ENCODE measurements at regions not wholly inside any gene's neighbourhood (a gene's known extent, or its start where the extent isn't known, plus 50 kb on each side); places are given as distances from the start of the nearest gene placed in this dataset.

GRCh38 chr19:33878910-33879810 lies 82.5 kb downstream of the KCTD15 start:
- Histone ChIP-seq H3K27ac (ENCODE audit: low read length) (no peak overlapping the region), H3K27me3 (ENCODE audit: control insufficient read depth in 1 of 2, insufficient read depth in 2 of 2, low read length in 2 of 2) (peaks cover 3 to 4% of the 10 kb centered on the region in 2 donors), H3K9ac (ENCODE audit: low read length in 2 of 2) (no peak overlapping the region), H3K9me3 (ENCODE audit: control insufficient read depth in 2 of 2, low read length in 2 of 2) (no peaks in the 10 kb centered on the region), H3K4me1 (ENCODE audit: control insufficient read depth, insufficient read depth, low read length) (peaks cover 3% of the 10 kb centered on the region), H3K4me3 (ENCODE audit: low read length in 2 of 2) (no peak overlapping the region), H3K36me3 (ENCODE audit: control insufficient read depth in 2 of 2, insufficient read depth in 2 of 2, low read length in 2 of 2) (no peaks in the 10 kb centered on the region)

DNA sequence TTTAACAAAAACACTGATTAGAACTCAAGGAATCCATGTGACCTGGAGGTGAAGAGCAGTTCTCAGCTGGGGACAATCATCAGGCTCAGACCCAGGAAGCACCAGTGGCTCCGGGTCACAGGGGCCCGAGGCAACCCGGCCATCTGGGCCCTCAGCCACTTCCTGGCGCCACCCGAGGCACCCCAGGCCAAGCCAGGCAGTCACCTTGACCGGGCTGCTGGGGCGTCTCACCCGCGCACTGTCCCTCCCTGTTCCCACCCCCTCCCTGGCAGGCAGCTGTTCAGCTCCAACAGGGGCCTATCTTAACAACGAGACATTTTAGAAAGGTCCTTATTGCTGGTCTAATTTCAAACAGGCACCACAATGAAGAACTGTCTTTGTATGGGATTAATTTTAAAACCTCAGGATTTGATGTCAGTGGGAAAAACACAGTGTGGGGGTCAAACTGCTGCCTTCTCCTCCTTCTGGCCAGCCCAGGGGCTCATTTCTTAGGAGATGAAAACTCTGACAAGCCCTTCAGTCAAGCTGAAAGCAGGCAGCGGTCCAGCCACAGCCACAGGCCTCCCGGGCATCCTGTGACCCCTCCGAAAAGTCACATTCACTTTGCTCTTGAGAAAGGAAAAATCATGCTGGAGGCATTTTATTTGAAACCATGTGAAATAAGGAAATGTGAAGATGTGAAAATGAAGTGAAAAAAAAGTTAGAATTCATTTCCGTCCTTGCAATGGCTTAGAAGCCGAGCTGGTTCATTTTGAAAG lies 83.3 kb downstream of the KCTD15 start:
- H3K9ac ChIP-seq (ENCODE audit: low read length in 2 of 2): no peak overlapping the region
- H3K4me3 ChIP-seq (ENCODE audit: low read length in 2 of 2): no peak overlapping the region

GRCh38 chr19:33883859-33884519 lies 87.3 kb downstream of the KCTD15 start:
- no peak overlapping the region for H3K27ac ChIP-seq (ENCODE audit: low read length)
- no peak overlapping the region for H3K9ac ChIP-seq (ENCODE audit: low read length in 2 of 2)
- H3K9me3 ChIP-seq (ENCODE audit: control insufficient read depth in 2 of 2, low read length in 2 of 2): no peaks in the 10 kb centered on the region
- H3K4me1 ChIP-seq (ENCODE audit: control insufficient read depth, insufficient read depth, low read length): peaks cover 2% of the 10 kb centered on the region
- H3K4me3 ChIP-seq (ENCODE audit: low read length in 2 of 2): no peak overlapping the region
- H3K27me3 ChIP-seq (ENCODE audit: control insufficient read depth in 1 of 2, insufficient read depth in 2 of 2, low read length in 2 of 2): peaks cover 11 to 15% of the 10 kb centered on the region in 2 donors
- no peaks in the 10 kb centered on the region for H3K36me3 ChIP-seq (ENCODE audit: control insufficient read depth in 2 of 2, insufficient read depth in 2 of 2, low read length in 2 of 2)

More for the DNA sequence above, 83.3 kb downstream of the KCTD15 start:
- H3K4me1 ChIP-seq (ENCODE audit: control insufficient read depth, insufficient read depth, low read length): peaks cover 3% of the 10 kb centered on the region
- no peaks in the 10 kb centered on the region for H3K36me3 ChIP-seq (ENCODE audit: control insufficient read depth in 2 of 2, insufficient read depth in 2 of 2, low read length in 2 of 2)
- H3K27ac ChIP-seq (ENCODE audit: low read length): no peak overlapping the region
- no peaks in the 10 kb centered on the region for H3K9me3 ChIP-seq (ENCODE audit: control insufficient read depth in 2 of 2, low read length in 2 of 2)
- H3K27me3 ChIP-seq (ENCODE audit: control insufficient read depth in 1 of 2, insufficient read depth in 2 of 2, low read length in 2 of 2): peaks cover 4% of the 10 kb centered on the region in 2 donors

GRCh38 chr19:33885236-33885635 lies 88.6 kb downstream of the KCTD15 start:
- Histone ChIP-seq H3K9ac (ENCODE audit: low read length in 2 of 2) (no peak overlapping the region), H3K27me3 (ENCODE audit: control insufficient read depth in 1 of 2, insufficient read depth in 2 of 2, low read length in 2 of 2) (peaks cover 11 to 15% of the 10 kb centered on the region in 2 donors), H3K4me1 (ENCODE audit: control insufficient read depth, insufficient read depth, low read length) (no peaks in the 10 kb centered on the region), H3K27ac (ENCODE audit: low read length) (no peak overlapping the region), H3K9me3 (ENCODE audit: control insufficient read depth in 2 of 2, low read length in 2 of 2) (no peaks in the 10 kb centered on the region), H3K36me3 (ENCODE audit: control insufficient read depth in 2 of 2, insufficient read depth in 2 of 2, low read length in 2 of 2) (no peaks in the 10 kb centered on the region), H3K4me3 (ENCODE audit: low read length in 2 of 2) (no peak overlapping the region)

DNA sequence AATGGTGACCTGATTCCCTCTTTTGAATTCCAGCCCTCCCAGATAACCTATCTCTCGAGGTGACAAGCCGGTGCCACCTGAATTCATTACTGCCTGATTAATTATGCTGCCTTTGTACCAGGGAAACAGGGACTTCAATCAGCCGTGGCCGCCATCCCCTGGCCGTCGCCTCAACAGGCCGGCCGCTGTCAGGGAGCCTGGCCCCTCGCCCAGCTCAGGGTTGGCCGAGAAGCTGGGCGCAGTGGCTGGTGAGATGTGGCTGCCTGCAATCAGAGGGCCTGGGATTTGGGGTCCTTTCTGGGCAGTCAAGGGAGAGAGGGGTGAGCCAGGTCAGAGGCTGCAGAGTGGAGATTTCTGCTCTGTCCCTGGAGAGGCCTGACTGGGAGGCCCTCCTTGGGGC lies 91.2 kb downstream of the KCTD15 start:
- Histone ChIP-seq H3K27ac (ENCODE audit: low read length) (no peak overlapping the region), H3K27me3 (ENCODE audit: control insufficient read depth in 1 of 2, insufficient read depth in 2 of 2, low read length in 2 of 2) (peaks cover 11 to 15% of the 10 kb centered on the region in 2 donors), H3K4me3 (ENCODE audit: low read length in 2 of 2) (no peak overlapping the region), H3K9ac (ENCODE audit: low read length in 2 of 2) (no peak overlapping the region), H3K4me1 (ENCODE audit: control insufficient read depth, insufficient read depth, low read length) (no peaks in the 10 kb centered on the region), H3K36me3 (ENCODE audit: control insufficient read depth in 2 of 2, insufficient read depth in 2 of 2, low read length in 2 of 2) (no peaks in the 10 kb centered on the region), H3K9me3 (ENCODE audit: control insufficient read depth in 2 of 2, low read length in 2 of 2) (no peaks in the 10 kb centered on the region)

GRCh38 chr19:33888665-33889064 lies 92.0 kb downstream of the KCTD15 start:
- no peak overlapping the region for H3K9ac ChIP-seq (ENCODE audit: low read length in 2 of 2)
- no peaks in the 10 kb centered on the region for H3K36me3 ChIP-seq (ENCODE audit: control insufficient read depth in 2 of 2, insufficient read depth in 2 of 2, low read length in 2 of 2)
- H3K9me3 ChIP-seq (ENCODE audit: control insufficient read depth in 2 of 2, low read length in 2 of 2): no peaks in the 10 kb centered on the region
- H3K4me1 ChIP-seq (ENCODE audit: control insufficient read depth, insufficient read depth, low read length): no peaks in the 10 kb centered on the region
- no peak overlapping the region for H3K27ac ChIP-seq (ENCODE audit: low read length)
- H3K4me3 ChIP-seq (ENCODE audit: low read length in 2 of 2): no peak overlapping the region
- peaks cover 7 to 15% of the 10 kb centered on the region in 2 donors for H3K27me3 ChIP-seq (ENCODE audit: control insufficient read depth in 1 of 2, insufficient read depth in 2 of 2, low read length in 2 of 2)

DNA sequence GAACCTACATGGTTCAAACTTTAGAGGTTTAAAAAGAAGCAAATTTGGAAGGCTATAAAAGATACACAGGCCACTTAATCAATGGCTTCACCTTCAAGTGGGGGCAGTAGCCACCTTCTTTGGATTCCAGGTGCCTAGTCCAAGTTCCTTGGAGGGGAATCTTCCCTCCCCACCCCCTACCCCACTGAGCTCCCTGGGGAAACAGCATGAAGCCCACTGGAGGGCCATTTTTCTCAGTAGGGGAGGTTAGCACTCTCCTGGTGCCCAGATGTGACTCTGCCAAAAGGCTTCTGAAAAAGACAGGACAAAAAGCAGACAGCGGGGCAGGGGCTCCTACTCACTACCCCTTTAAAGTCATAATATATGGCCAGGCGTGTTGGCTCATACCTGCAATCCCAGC lies 93.9 kb downstream of the KCTD15 start:
- H3K27me3 ChIP-seq (ENCODE audit: control insufficient read depth in 1 of 2, insufficient read depth in 2 of 2, low read length in 2 of 2): peaks cover 3 to 17% of the 10 kb centered on the region in 2 donors
- no peak overlapping the region for H3K4me3 ChIP-seq (ENCODE audit: low read length in 2 of 2)
- no peaks in the 10 kb centered on the region for H3K36me3 ChIP-seq (ENCODE audit: control insufficient read depth in 2 of 2, insufficient read depth in 2 of 2, low read length in 2 of 2)
- no peaks in the 10 kb centered on the region for H3K9me3 ChIP-seq (ENCODE audit: control insufficient read depth in 2 of 2, low read length in 2 of 2)
- H3K27ac ChIP-seq (ENCODE audit: low read length): no peak overlapping the region
- no peaks in the 10 kb centered on the region for H3K4me1 ChIP-seq (ENCODE audit: control insufficient read depth, insufficient read depth, low read length)
- H3K9ac ChIP-seq (ENCODE audit: low read length in 2 of 2): no peak overlapping the region

DNA sequence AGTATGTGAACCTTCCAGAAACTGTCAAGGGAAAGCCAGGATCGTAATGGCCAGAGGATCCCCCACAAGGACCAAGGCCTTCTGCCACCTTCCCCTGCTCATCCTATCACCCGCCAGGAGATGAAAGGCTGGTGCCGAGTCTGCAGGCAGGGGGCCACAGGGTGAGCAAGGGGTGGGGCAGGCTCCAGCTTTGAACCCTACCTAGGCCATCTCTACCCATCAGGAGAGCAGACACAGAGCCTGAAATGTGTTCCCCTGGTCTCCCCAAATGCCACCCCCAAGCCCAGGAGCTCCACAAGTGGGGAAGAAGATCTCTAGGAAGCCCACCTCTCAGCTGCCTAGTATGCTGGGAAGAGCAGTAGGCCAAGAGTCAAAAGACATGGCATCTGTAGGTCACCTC lies 95.1 kb downstream of the KCTD15 start:
- no peak overlapping the region for H3K27ac ChIP-seq (ENCODE audit: low read length)
- no peaks in the 10 kb centered on the region for H3K9me3 ChIP-seq (ENCODE audit: control insufficient read depth in 2 of 2, low read length in 2 of 2)
- no peaks in the 10 kb centered on the region for H3K36me3 ChIP-seq (ENCODE audit: control insufficient read depth in 2 of 2, insufficient read depth in 2 of 2, low read length in 2 of 2)
- H3K4me1 ChIP-seq (ENCODE audit: control insufficient read depth, insufficient read depth, low read length): no peaks in the 10 kb centered on the region
- peaks cover 3 to 17% of the 10 kb centered on the region in 2 donors for H3K27me3 ChIP-seq (ENCODE audit: control insufficient read depth in 1 of 2, insufficient read depth in 2 of 2, low read length in 2 of 2)
- no peak overlapping the region for H3K9ac ChIP-seq (ENCODE audit: low read length in 2 of 2)
- H3K4me3 ChIP-seq (ENCODE audit: low read length in 2 of 2): no peak overlapping the region

GRCh38 chr19:33894787-33895186 lies 98.1 kb downstream of the KCTD15 start:
- no peak overlapping the region for H3K9ac ChIP-seq (ENCODE audit: low read length in 2 of 2)
- H3K27me3 ChIP-seq (ENCODE audit: control insufficient read depth in 1 of 2, insufficient read depth in 2 of 2, low read length in 2 of 2): peaks cover 0 to 7% of the 10 kb centered on the region in 2 donors
- H3K4me1 ChIP-seq (ENCODE audit: control insufficient read depth, insufficient read depth, low read length): no peaks in the 10 kb centered on the region
- no peak overlapping the region for H3K27ac ChIP-seq (ENCODE audit: low read length)
- no peaks in the 10 kb centered on the region for H3K36me3 ChIP-seq (ENCODE audit: control insufficient read depth in 2 of 2, insufficient read depth in 2 of 2, low read length in 2 of 2)
- no peak overlapping the region for H3K4me3 ChIP-seq (ENCODE audit: low read length in 2 of 2)
- H3K9me3 ChIP-seq (ENCODE audit: control insufficient read depth in 2 of 2, low read length in 2 of 2): no peaks in the 10 kb centered on the region

DNA sequence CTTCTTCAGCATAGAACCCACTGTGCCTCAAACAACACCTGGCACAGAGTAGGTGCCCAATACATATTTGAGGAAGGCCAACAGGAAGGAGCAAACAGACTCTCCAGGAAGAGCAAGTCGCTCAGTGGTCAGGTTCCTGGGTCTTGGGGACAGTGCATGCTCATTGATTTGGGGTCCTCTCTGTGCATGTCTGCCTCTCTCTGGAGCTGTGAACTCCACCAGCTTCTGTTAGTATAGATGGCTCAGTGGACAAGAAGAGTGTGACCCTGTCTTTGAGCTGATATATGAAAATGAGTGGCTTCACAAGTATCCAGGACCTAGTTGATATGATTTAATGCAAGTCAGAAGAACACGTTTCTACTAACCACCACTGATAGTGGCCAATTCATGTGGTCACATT lies 98.7 kb downstream of the KCTD15 start:
- Histone ChIP-seq H3K4me1 (ENCODE audit: control insufficient read depth, insufficient read depth, low read length) (no peaks in the 10 kb centered on the region), H3K27me3 (ENCODE audit: control insufficient read depth in 1 of 2, insufficient read depth in 2 of 2, low read length in 2 of 2) (peaks cover 0 to 7% of the 10 kb centered on the region in 2 donors), H3K36me3 (ENCODE audit: control insufficient read depth in 2 of 2, insufficient read depth in 2 of 2, low read length in 2 of 2) (no peaks in the 10 kb centered on the region), H3K4me3 (ENCODE audit: low read length in 2 of 2) (no peak overlapping the region), H3K27ac (ENCODE audit: low read length) (no peak overlapping the region), H3K9ac (ENCODE audit: low read length in 2 of 2) (no peak overlapping the region), H3K9me3 (ENCODE audit: control insufficient read depth in 2 of 2, low read length in 2 of 2) (no peaks in the 10 kb centered on the region)
